ENCODE measurements at regions not wholly inside any gene's neighbourhood (a gene's known extent, or its start where the extent isn't known, plus 50 kb on each side); places are given as distances from the start of the nearest gene placed in this dataset.

DNA sequence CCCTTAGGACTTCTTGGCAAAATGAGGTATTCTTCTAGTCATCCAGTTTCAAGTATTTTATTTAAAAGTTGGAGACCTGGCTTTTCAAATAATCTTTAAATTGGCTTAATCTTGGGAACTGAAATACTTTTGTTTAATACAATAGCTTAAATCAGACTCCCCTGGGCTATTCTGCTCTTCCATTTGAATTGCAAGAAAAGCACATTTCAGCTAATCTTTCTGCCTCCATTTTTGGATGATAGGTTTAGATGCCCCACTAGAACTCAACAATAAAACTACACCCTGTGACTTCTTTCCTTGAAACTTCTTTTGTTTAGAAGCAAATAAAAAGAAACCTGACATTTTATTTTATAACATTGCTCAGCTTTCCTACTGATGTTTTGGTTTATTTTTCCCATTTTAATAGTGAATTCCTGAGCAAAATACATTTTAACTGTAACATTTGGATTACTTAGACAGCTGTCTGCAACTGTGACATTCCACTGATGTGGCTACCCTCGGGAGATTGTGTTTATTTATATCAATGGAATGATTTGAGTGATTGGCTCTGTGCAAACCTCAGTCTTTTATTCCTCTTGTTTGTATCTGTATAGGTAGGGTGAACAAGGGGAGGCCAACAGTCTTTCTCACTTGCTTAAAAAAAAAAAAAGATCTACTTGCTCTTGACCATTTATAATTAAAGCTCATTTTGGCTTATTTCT lies 1045.8 kb upstream of the CNTN5 start:
- Histone ChIP-seq H3K36me3 (replicated peaks; ENCODE audit: low read depth, low read length) (no peaks in the 10 kb centered on the region), H3K4me1 (ENCODE audit: low read length) (no peaks in the 10 kb centered on the region), H2AFZ (ENCODE audit: low read depth, low read length) (no peak overlapping the region), H3K27ac (ENCODE audit: low read length) (no peak overlapping the region), H3K9me3 (ENCODE audit: insufficient read depth, low read length) (no peaks in the 10 kb centered on the region), H3K4me2 (ENCODE audit: low read length) (no peak overlapping the region), H4K20me1 (ENCODE audit: insufficient read depth, low read length) (no peaks in the 10 kb centered on the region), H3K4me3 (ENCODE audit: low read length) (no peak overlapping the region), H3K79me2 (ENCODE audit: low read length) (no peaks in the 10 kb centered on the region), H3K9ac (ENCODE audit: low read length) (no peak overlapping the region), H3K27me3 (ENCODE audit: low read depth, low read length) (no peaks in the 10 kb centered on the region)
- TF ChIP-seq, protein P1, sequence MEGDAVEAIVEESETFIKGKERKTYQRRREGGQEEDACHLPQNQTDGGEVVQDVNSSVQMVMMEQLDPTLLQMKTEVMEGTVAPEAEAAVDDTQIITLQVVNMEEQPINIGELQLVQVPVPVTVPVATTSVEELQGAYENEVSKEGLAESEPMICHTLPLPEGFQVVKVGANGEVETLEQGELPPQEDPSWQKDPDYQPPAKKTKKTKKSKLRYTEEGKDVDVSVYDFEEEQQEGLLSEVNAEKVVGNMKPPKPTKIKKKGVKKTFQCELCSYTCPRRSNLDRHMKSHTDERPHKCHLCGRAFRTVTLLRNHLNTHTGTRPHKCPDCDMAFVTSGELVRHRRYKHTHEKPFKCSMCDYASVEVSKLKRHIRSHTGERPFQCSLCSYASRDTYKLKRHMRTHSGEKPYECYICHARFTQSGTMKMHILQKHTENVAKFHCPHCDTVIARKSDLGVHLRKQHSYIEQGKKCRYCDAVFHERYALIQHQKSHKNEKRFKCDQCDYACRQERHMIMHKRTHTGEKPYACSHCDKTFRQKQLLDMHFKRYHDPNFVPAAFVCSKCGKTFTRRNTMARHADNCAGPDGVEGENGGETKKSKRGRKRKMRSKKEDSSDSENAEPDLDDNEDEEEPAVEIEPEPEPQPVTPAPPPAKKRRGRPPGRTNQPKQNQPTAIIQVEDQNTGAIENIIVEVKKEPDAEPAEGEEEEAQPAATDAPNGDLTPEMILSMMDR (IDR thresholded peaks at IDR 0.05; ENCODE audit: low read depth, low read length): no peak
- no peak for TF ChIP-seq EZH2phosphoT487 (IDR thresholded peaks at IDR 0.05; ENCODE audit: low read depth)

DNA sequence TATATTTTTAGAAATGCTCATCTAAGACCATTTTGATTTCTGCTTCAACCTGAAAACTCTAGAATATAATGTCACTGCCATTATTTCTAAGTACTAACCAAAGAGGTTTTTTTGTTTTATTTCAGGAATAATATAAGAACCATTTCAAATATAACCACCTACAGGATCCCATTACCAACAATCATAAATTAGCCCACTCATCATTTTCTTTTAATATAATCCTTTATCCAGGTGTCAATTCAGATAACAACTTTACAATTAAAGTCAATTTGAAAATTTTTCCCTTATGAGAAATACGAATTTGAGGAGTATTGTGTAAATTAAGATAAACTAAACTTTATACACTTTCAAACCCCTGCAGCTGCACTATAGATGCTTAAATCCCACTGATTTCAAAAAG lies 1043.0 kb upstream of the CNTN5 start:
- H3K4me3 ChIP-seq (ENCODE audit: low read length): no peak overlapping the region
- no peaks in the 10 kb centered on the region for H3K27me3 ChIP-seq (ENCODE audit: low read depth, low read length)
- H3K36me3 ChIP-seq (replicated peaks; ENCODE audit: low read depth, low read length): no peaks in the 10 kb centered on the region
- H3K4me2 ChIP-seq (ENCODE audit: low read length): no peak overlapping the region
- no peak for TF ChIP-seq EZH2phosphoT487 (IDR thresholded peaks at IDR 0.05; ENCODE audit: low read depth)
- TF ChIP-seq, protein P1 (IDR thresholded peaks at IDR 0.05; ENCODE audit: low read depth, low read length): no peak
- H3K9ac ChIP-seq (ENCODE audit: low read length): no peak overlapping the region
- H3K4me1 ChIP-seq (ENCODE audit: low read length): no peaks in the 10 kb centered on the region
- no peaks in the 10 kb centered on the region for H4K20me1 ChIP-seq (ENCODE audit: insufficient read depth, low read length)
- H3K27ac ChIP-seq (ENCODE audit: low read length): no peak overlapping the region
- no peak overlapping the region for H2AFZ ChIP-seq (ENCODE audit: low read depth, low read length)
- H3K9me3 ChIP-seq (ENCODE audit: insufficient read depth, low read length): no peaks in the 10 kb centered on the region
- H3K79me2 ChIP-seq (ENCODE audit: low read length): no peaks in the 10 kb centered on the region

DNA sequence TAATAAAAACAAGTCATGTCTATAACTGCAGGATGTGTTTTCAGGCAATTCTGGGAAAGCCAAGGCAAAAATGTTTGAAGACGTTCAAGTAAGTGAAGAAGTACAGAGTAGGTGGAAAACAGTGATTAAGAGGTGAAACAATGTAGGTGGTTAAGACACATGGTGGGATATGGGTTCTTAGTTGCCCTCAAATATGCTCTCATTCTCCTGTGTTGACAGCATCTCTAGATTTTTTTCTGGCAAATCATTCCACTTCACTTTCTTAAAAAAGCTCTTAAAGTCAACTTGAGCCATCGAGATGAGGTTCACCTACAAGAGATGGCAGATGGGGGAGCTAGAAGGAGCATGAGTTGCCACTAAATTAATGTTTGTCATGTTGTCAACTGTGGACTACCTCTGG lies 1041.0 kb upstream of the CNTN5 start:
- Histone ChIP-seq H3K79me2 (ENCODE audit: low read length) (no peaks in the 10 kb centered on the region), H3K4me2 (ENCODE audit: low read length) (no peak overlapping the region), H3K4me3 (ENCODE audit: low read length) (no peak overlapping the region), H3K27ac (ENCODE audit: low read length) (no peak overlapping the region), H3K9ac (ENCODE audit: low read length) (no peak overlapping the region), H4K20me1 (ENCODE audit: insufficient read depth, low read length) (no peaks in the 10 kb centered on the region), H3K36me3 (replicated peaks; ENCODE audit: low read depth, low read length) (no peaks in the 10 kb centered on the region), H3K9me3 (ENCODE audit: insufficient read depth, low read length) (no peaks in the 10 kb centered on the region), H3K4me1 (ENCODE audit: low read length) (no peaks in the 10 kb centered on the region), H3K27me3 (ENCODE audit: low read depth, low read length) (no peaks in the 10 kb centered on the region), H2AFZ (ENCODE audit: low read depth, low read length) (no peak overlapping the region)
- no peak for TF ChIP-seq EZH2phosphoT487 (IDR thresholded peaks at IDR 0.05; ENCODE audit: low read depth)
- TF ChIP-seq, protein P1 (IDR thresholded peaks at IDR 0.05; ENCODE audit: low read depth, low read length): no peak

DNA sequence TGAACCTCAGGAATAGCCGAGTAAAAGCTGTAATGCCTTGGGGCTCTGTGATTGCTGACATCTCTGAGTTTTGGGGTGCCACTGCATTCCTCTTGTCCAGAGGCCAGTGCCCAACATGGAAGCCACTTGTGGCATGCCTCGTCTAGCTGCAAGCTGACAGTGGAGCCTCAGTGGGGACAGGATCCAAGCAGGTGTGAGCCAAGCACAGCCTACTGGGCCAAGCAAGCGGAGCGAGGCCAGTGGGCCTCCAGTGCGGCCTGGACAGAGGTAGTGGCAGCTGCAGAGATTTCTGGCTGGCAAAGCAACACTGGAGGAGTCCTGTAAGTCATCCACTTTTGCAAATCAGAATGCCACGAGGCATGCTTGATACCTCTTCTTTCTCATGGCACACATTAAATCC lies 1038.2 kb upstream of the CNTN5 start:
- H3K27me3 ChIP-seq (ENCODE audit: low read depth, low read length): no peaks in the 10 kb centered on the region
- H3K9me3 ChIP-seq (ENCODE audit: insufficient read depth, low read length): no peaks in the 10 kb centered on the region
- TF ChIP-seq, protein P1 (IDR thresholded peaks at IDR 0.05; ENCODE audit: low read depth, low read length): no peak
- no peak for TF ChIP-seq EZH2phosphoT487 (IDR thresholded peaks at IDR 0.05; ENCODE audit: low read depth)
- no peaks in the 10 kb centered on the region for H3K4me1 ChIP-seq (ENCODE audit: low read length)
- no peaks in the 10 kb centered on the region for H3K36me3 ChIP-seq (replicated peaks; ENCODE audit: low read depth, low read length)
- no peak overlapping the region for H3K27ac ChIP-seq (ENCODE audit: low read length)
- no peak overlapping the region for H3K4me3 ChIP-seq (ENCODE audit: low read length)
- no peak overlapping the region for H2AFZ ChIP-seq (ENCODE audit: low read depth, low read length)
- H4K20me1 ChIP-seq (ENCODE audit: insufficient read depth, low read length): no peaks in the 10 kb centered on the region
- H3K4me2 ChIP-seq (ENCODE audit: low read length): no peak overlapping the region
- H3K9ac ChIP-seq (ENCODE audit: low read length): no peak overlapping the region
- H3K79me2 ChIP-seq (ENCODE audit: low read length): no peaks in the 10 kb centered on the region

Data from OCI-LY3 (cell line).